Smooth muscle cell (in vitro differentiated cells): ENCODE measurements at regions not wholly inside any gene's neighbourhood (a gene's known extent, or its start where the extent isn't known, plus 50 kb on each side); places are given as distances from the start of the nearest gene placed in this dataset.

Experiments
- DNase-seq: peaks from one replicate; lab custom pipeline; 2025; ENCODE audit not compliant: unreplicated experiment; lab: John Stamatoyannopoulos, UW
- H2AFZ ChIP-seq: fragments of 200-600 bp; sonication (generic); 2 replicates; pipeline ENCODE4 v1.6.0; 2016; ENCODE audit warnings: antibody characterized with exemption, low read depth, mild to moderate bottlenecking
- H3F3A ChIP-seq: fragments of 200-600 bp; sonication (generic); 2 replicates; pipeline ENCODE4 v1.6.0; 2017; ENCODE audit warnings: antibody characterized with exemption, low read depth
- H3K27ac ChIP-seq: fragments of 200-600 bp; sonication (generic); 2 replicates; pipeline ENCODE4 v1.5.1; 2016; ENCODE audit warnings: low read depth, mild to moderate bottlenecking
- H3K27me3 ChIP-seq: fragments of 200-600 bp; sonication (generic); 2 replicates; pipeline ENCODE4 v1.6.1; 2016; ENCODE audit warnings: low read depth, mild to moderate bottlenecking
- H3K36me3 ChIP-seq: fragments of 200-600 bp; sonication (generic); 2 replicates; pipeline ENCODE4 v1.5.1; 2016; ENCODE audit warnings: low read depth
- H3K4me1 ChIP-seq: fragments of 200-600 bp; sonication (generic); 2 replicates; pipeline ENCODE4 v1.5.1; 2016; ENCODE audit warnings: low read depth
- H3K4me2 ChIP-seq: fragments of 200-600 bp; sonication (generic); 2 replicates; pipeline ENCODE4 v1.6.0; 2016; ENCODE audit warnings: mild to moderate bottlenecking
- H3K4me3 ChIP-seq: fragments of 200-600 bp; sonication (generic); 2 replicates; pipeline ENCODE4 v1.5.1; 2016; ENCODE audit warnings: mild to moderate bottlenecking
- H3K79me2 ChIP-seq: fragments of 200-600 bp; sonication (generic); 2 replicates; pipeline ENCODE4 v1.6.0; 2016; ENCODE audit warnings: low read depth, mild to moderate bottlenecking
- H3K9ac ChIP-seq: fragments of 200-600 bp; sonication (generic); 2 replicates; pipeline ENCODE4 v1.6.0; 2016; ENCODE audit warnings: low read depth
- H3K9me3 ChIP-seq: fragments of 200-600 bp; sonication (generic); replicated peaks from 2 replicates; pipeline ENCODE4 v1.5.1; 2016; ENCODE audit warnings: low read depth
- H4K20me1 ChIP-seq: fragments of 200-600 bp; sonication (generic); 2 replicates; pipeline ENCODE4 v1.6.0; 2016; ENCODE audit warnings: low read depth
- WGBS: methylation state at CpG from one replicate; pipeline ENCODE4 v1.1.7; 2016; ENCODE audit warnings: low lambda C conversion rate; 5-methylcytosine and 5-hydroxymethylcytosine counted together
- TF ChIP-seq, protein P1 (sequence below): fragments of 200-600 bp; sonication (generic); IDR thresholded peaks from 2 replicates; pipeline ENCODE4 v1.5.1; 2017; ENCODE audit warnings: borderline replicate concordance, mild to moderate bottlenecking, antibody characterized with exemption; ENCODE audit not compliant: insufficient read depth, poor library complexity, severe bottlenecking

DNA sequence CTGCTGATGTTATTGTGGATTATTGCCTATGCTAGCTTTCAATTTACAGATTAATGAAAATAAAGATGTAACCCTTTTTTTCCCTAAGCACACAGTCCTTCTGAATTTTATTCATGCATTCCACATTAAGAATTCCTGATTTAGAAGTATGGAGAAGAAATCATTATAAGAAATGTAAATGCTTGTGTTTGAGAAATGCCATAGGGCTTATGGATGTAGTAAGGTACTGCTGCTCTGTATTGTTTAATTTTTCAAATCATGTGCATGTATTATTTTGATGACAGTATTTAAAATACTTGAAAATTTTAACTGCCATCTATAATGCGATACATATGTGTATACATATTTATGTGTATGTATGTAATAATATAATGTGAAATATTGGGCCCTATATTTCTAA lies 167.1 kb upstream of the SOX5 start:
- WGBS = 52% methylated on average over 1 of the region's 1 CpG
- Histone ChIP-seq H3K36me3 (no peaks in the 10 kb centered on the region), H2AFZ (no peak overlapping the region), H3K4me1 (peaks cover 10% of the 10 kb centered on the region), H3K4me3 (no peak overlapping the region), H3K27me3 (no peaks in the 10 kb centered on the region), H3K9me3 (no peaks in the 10 kb centered on the region), H3K79me2 (peaks cover 12% of the 10 kb centered on the region), H3K9ac (no peak overlapping the region), H3F3A (peaks cover 4% of the 10 kb centered on the region), H4K20me1 (no peaks in the 10 kb centered on the region), H3K27ac (no peak overlapping the region), H3K4me2 (no peak overlapping the region)
- TF ChIP-seq, protein P1, sequence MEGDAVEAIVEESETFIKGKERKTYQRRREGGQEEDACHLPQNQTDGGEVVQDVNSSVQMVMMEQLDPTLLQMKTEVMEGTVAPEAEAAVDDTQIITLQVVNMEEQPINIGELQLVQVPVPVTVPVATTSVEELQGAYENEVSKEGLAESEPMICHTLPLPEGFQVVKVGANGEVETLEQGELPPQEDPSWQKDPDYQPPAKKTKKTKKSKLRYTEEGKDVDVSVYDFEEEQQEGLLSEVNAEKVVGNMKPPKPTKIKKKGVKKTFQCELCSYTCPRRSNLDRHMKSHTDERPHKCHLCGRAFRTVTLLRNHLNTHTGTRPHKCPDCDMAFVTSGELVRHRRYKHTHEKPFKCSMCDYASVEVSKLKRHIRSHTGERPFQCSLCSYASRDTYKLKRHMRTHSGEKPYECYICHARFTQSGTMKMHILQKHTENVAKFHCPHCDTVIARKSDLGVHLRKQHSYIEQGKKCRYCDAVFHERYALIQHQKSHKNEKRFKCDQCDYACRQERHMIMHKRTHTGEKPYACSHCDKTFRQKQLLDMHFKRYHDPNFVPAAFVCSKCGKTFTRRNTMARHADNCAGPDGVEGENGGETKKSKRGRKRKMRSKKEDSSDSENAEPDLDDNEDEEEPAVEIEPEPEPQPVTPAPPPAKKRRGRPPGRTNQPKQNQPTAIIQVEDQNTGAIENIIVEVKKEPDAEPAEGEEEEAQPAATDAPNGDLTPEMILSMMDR = no peak
- DNase-seq = no peak

DNA sequence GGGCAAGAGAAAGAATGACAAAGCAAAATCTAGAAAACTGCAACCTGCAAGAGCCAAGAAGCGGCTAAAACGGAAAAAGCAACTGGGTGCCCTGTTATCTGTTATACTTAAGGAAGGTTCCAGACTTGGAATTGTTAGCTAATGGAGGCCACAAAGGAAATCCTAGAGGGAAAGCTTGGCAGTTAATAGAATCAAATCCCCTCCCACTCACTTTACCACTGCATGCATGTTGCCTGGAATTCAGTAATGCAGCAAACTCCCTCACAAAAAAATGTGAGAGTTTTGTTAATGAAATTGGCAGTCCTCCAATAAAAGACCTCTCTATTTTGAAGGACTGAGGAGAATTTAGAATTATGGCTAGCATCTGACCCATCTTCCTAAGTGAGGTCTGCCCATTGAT lies 164.2 kb upstream of the SOX5 start:
- Histone ChIP-seq H3K27ac (peak overlapping the region; percentile 49), H3K79me2 (peaks cover 19% of the 10 kb centered on the region), H3K27me3 (no peaks in the 10 kb centered on the region), H3K9ac (no peak overlapping the region), H3K4me3 (no peak overlapping the region), H2AFZ (no peak overlapping the region), H3K9me3 (no peaks in the 10 kb centered on the region), H3K36me3 (no peaks in the 10 kb centered on the region), H3K4me1 (peaks cover 10% of the 10 kb centered on the region), H3K4me2 (peak overlapping the region; percentile 71), H4K20me1 (no peaks in the 10 kb centered on the region), H3F3A (peaks cover 4% of the 10 kb centered on the region)
- 37% methylated on average over 2 of the region's 2 CpGs for WGBS
- TF ChIP-seq, protein P1 = no peak
- DNase-seq = no peak

- Histone ChIP-seq H3K4me3 (no peak overlapping the region), H3K9ac (no peak overlapping the region), H3K4me2 (peak overlapping the region; percentile 35), H3K79me2 (peaks cover 13% of the 10 kb centered on the region), H2AFZ (no peak overlapping the region), H3K9me3 (no peaks in the 10 kb centered on the region), H3K27ac (no peak overlapping the region), H3K27me3 (no peaks in the 10 kb centered on the region), H4K20me1 (no peaks in the 10 kb centered on the region), H3F3A (peaks cover 4% of the 10 kb centered on the region), H3K36me3 (no peaks in the 10 kb centered on the region), H3K4me1 (peaks cover 18% of the 10 kb centered on the region)
- TF ChIP-seq, protein P1 = no peak
- WGBS = 55% methylated on average over 2 of the region's 2 CpGs
- DNase-seq = no peak
These were observed 162.1 kb upstream of the SOX5 start for GRCh38 chr12:24111616-24112015.

GRCh38 chr12:24111086-24111485 lies 161.6 kb upstream of the SOX5 start:
- Histone ChIP-seq H4K20me1 (no peaks in the 10 kb centered on the region), H3K4me1 (peaks cover 18% of the 10 kb centered on the region), H3K36me3 (no peaks in the 10 kb centered on the region), H3F3A (peaks cover 4% of the 10 kb centered on the region), H3K4me3 (no peak overlapping the region), H3K27me3 (no peaks in the 10 kb centered on the region), H2AFZ (no peak overlapping the region), H3K9me3 (no peaks in the 10 kb centered on the region), H3K79me2 (peaks cover 13% of the 10 kb centered on the region), H3K9ac (no peak overlapping the region), H3K27ac (no peak overlapping the region), H3K4me2 (peak overlapping the region; percentile 35)
- no peak for DNase-seq
- TF ChIP-seq, protein P1 = no peak
- 89% methylated on average over 1 of the region's 1 CpG for WGBS
